Omental fat pad (tissue), 3 donors: ENCODE measurements at regions not wholly inside any gene's neighbourhood (a gene's known extent, or its start where the extent isn't known, plus 50 kb on each side); places are given as distances from the start of the nearest gene placed in this dataset.

Source experiments
- ATAC-seq: fragments of 150-250 bp; one replicate; pipeline ENCODE4 v1.9.1; 2016; ENCODE audit warnings: mild to moderate bottlenecking, moderate library complexity; ENCODE audit not compliant: low FRiP score
- DNase-seq: peaks from one replicate; pipeline ENCODE4 v3.0.0-alpha.2; 2019; ENCODE audit warnings: low spot score
- CTCF ChIP-seq, 3 donors: fragments of 450-650 bp; IDR thresholded peaks; one replicate each; pipeline ENCODE4 v1.5.1; 2016 to 2017; ENCODE audit warnings: antibody characterized with exemption in 3 of 3, mild to moderate bottlenecking in 3 of 3, moderate library complexity in 2 of 3

- no peak for TF ChIP-seq CTCF (IDR thresholded peaks at IDR 0.05)
- no peak for DNase-seq
- no peak for ATAC-seq
Observed at GRCh38 chr15:62334536-62334935, 169.5 kb upstream of the C2CD4B start.

GRCh38 chr15:62337934-62338333, 172.8 kb upstream of the C2CD4B start:
- no peak for DNase-seq
- no peak for ATAC-seq
- TF ChIP-seq CTCF (IDR thresholded peaks at IDR 0.05): no peak

- no peak for ATAC-seq
- DNase-seq: no peak
- no peak for TF ChIP-seq CTCF (IDR thresholded peaks at IDR 0.05)
Observed at GRCh38 chr15:62338497-62338896, 173.4 kb upstream of the C2CD4B start.

GRCh38 chr15:62342959-62343358, 177.9 kb upstream of the C2CD4B start:
- TF ChIP-seq CTCF (IDR thresholded peaks at IDR 0.05): no peak
- DNase-seq: no peak
- ATAC-seq: no peak

GRCh38 chr15:62343397-62343796, 178.3 kb upstream of the C2CD4B start:
- DNase-seq (no peak), ATAC-seq (no peak)
- TF ChIP-seq CTCF (IDR thresholded peaks at IDR 0.05): no peak

GRCh38 chr15:62344806-62345539, 179.9 kb upstream of the C2CD4B start:
- DNase-seq: no peak
- no peak for ATAC-seq
- no peak for TF ChIP-seq CTCF (IDR thresholded peaks at IDR 0.05)

- TF ChIP-seq CTCF (IDR thresholded peaks at IDR 0.05): no peak
- ATAC-seq (no peak), DNase-seq (no peak)
Observed at GRCh38 chr15:62346168-62346567, 181.1 kb upstream of the C2CD4B start.
